Caco-2 (cell line): ENCODE measurements at regions not wholly inside any gene's neighbourhood (a gene's known extent, or its start where the extent isn't known, plus 50 kb on each side); places are given as distances from the start of the nearest gene placed in this dataset.

Experiments
- BruUV-seq: library from RNA; stranded (reverse); fragments of 400-500 nt; replicated peaks from 2 replicates; lab custom pipeline; 2021; lab: Mats Ljungman, UMichigan
- CTCF ChIA-PET: fragments of 300-600 bp; sonication (Branson Sonifier 250); formaldehyde crosslinking; loops from one replicate; lab custom pipeline; 2022; ENCODE audit warnings: antibody characterized with exemption; lab: Charles Lee
- POLR2A ChIA-PET: fragments of 300-600 bp; sonication (Branson Sonifier 250); formaldehyde crosslinking; loops from one replicate; lab custom pipeline; 2022; ENCODE audit warnings: antibody characterized with exemption; lab: Charles Lee
- DNase-seq, 2 experiments: peaks; one replicate each; pipeline versions ENCODE4 v3.0.0 to v3.0.0-alpha.2; 2020 to 2022
- H3K27me3 ChIP-seq: replicated peaks from 2 replicates; pipeline ENCODE4 v1.6.0; 2011; ENCODE audit warnings: low read length; ENCODE audit not compliant: control insufficient read depth, insufficient read depth
- H3K36me3 ChIP-seq: 2 replicates; pipeline ENCODE4 v1.5.1; 2011; ENCODE audit warnings: low read length; ENCODE audit not compliant: control insufficient read depth, insufficient read depth
- H3K4me1 ChIP-seq: fragments of 250-450 bp; sonication (Bioruptor Pico); 2 replicates; pipeline ENCODE4 v1.5.1; 2020; ENCODE audit warnings: mild to moderate bottlenecking
- H3K4me3 ChIP-seq: 2 replicates; pipeline ENCODE4 v1.5.1; 2011; ENCODE audit warnings: low read depth, mild to moderate bottlenecking, control low read depth, low read length
- H3K9me3 ChIP-seq: fragments of 250-450 bp; sonication (Bioruptor Pico); 2 replicates; pipeline ENCODE4 v1.5.1; 2020; ENCODE audit warnings: mild to moderate bottlenecking, moderate library complexity
- H3K27ac Mint-ChIP-seq: one replicate; pipeline ENCODE4 v1.8.0; 2022; ENCODE audit warnings: mixed read lengths; ENCODE audit not compliant: unreplicated experiment
- H3K27me3 Mint-ChIP-seq: one replicate; pipeline ENCODE4 v1.8.0; 2022; ENCODE audit warnings: mixed read lengths; ENCODE audit not compliant: insufficient read depth, unreplicated experiment
- H3K36me3 Mint-ChIP-seq: one replicate; pipeline ENCODE4 v1.8.0; 2022; ENCODE audit warnings: mild to moderate bottlenecking, mixed read lengths; ENCODE audit not compliant: insufficient read depth, unreplicated experiment
- H3K4me1 Mint-ChIP-seq: one replicate; pipeline ENCODE4 v1.8.0; 2022; ENCODE audit warnings: low read depth, mixed read lengths; ENCODE audit not compliant: unreplicated experiment
- H3K4me3 Mint-ChIP-seq: one replicate; pipeline ENCODE4 v1.8.0; 2022; ENCODE audit warnings: mild to moderate bottlenecking, moderate library complexity, mixed read lengths; ENCODE audit not compliant: unreplicated experiment
- H3K9me3 Mint-ChIP-seq: one replicate; pipeline ENCODE4 v1.8.0; 2022; ENCODE audit warnings: mixed read lengths; ENCODE audit not compliant: unreplicated experiment
- CTCF ChIP-seq, 2 experiments: fragments of 200-600 bp in 1 of 2; IDR thresholded peaks; 1 replicate in 1 of 2; 2 replicates in 1 of 2; pipeline versions ENCODE4 v1.5.1 to v1.8.0; 2011 to 2022; ENCODE audit warnings: antibody characterized with exemption in 1 of 2, control low read depth in 1 of 2, inconsistent platforms in 1 of 2, low read depth in 1 of 2, low read length in 1 of 2, mild to moderate bottlenecking in 1 of 2, moderate library complexity in 1 of 2; ENCODE audit not compliant: insufficient read depth in 1 of 2, severe bottlenecking in 1 of 2, unreplicated experiment in 1 of 2
- intact Hi-C: fragments of 100-400 bp; cut with micrococcal nuclease; formaldehyde crosslinking; loops from one replicate; pipeline ENCODE4 v1.10.0; 2022; ENCODE audit not compliant: unreplicated experiment

- no peaks in the 10 kb centered on the region for H3K4me1 ChIP-seq
Observed at GRCh38 chr7:149552799-149553198, 55.2 kb upstream of the ZNF746 start.

More at GRCh38 chr7:149552799-149553198, 55.2 kb upstream of the ZNF746 start:
- BruUV-seq = no TSS peak
- peaks cover 6% of the 10 kb centered on the region for H3K36me3 ChIP-seq
- Mint-ChIP-seq H3K9me3 (no peaks in the 10 kb centered on the region), H3K36me3 (peaks cover 78% of the 10 kb centered on the region), H3K27me3 (no peaks in the 10 kb centered on the region), H3K4me1 (no peaks in the 10 kb centered on the region), H3K27ac (no peak overlapping the region), H3K4me3 (no peak overlapping the region)
- no peaks in the 10 kb centered on the region for H3K27me3 ChIP-seq
- no peaks in the 10 kb centered on the region for H3K9me3 ChIP-seq
- ChIA-PET POLR2A (no interaction called here), CTCF (no interaction called here)
- H3K4me3 ChIP-seq = no peak overlapping the region
- no peak for DNase-seq
- no peak for TF ChIP-seq CTCF (IDR thresholded peaks at IDR 0.05; ENCODE audit: insufficient read depth in 1 of 2, low read depth in 1 of 2, low read length in 1 of 2, severe bottlenecking in 1 of 2, unreplicated experiment in 1 of 2)
- intact Hi-C loops = no loop called here
